A673 (cell line): ENCODE measurements at regions not wholly inside any gene's neighbourhood (a gene's known extent, or its start where the extent isn't known, plus 50 kb on each side); places are given as distances from the start of the nearest gene placed in this dataset.

Source experiments
- EZH2 ChIP-seq: fragments of 200-600 bp; sonication (generic); IDR thresholded peaks from 2 replicates; pipeline ENCODE4 v1.6.1; 2017; ENCODE audit warnings: borderline replicate concordance, low read depth, mild to moderate bottlenecking, mixed read lengths, antibody characterized with exemption, low read length; ENCODE audit not compliant: poor library complexity, severe bottlenecking
- TF ChIP-seq, protein P1 (sequence below): fragments of 300-800, 200-600 bp; sonication (generic); conservative IDR thresholded peaks from 2 replicates; pipeline ENCODE4 v1.5.1; 2017; ENCODE audit warnings: low read depth, mild to moderate bottlenecking, antibody characterized with exemption, low read length, moderate library complexity, mixed read lengths

DNA sequence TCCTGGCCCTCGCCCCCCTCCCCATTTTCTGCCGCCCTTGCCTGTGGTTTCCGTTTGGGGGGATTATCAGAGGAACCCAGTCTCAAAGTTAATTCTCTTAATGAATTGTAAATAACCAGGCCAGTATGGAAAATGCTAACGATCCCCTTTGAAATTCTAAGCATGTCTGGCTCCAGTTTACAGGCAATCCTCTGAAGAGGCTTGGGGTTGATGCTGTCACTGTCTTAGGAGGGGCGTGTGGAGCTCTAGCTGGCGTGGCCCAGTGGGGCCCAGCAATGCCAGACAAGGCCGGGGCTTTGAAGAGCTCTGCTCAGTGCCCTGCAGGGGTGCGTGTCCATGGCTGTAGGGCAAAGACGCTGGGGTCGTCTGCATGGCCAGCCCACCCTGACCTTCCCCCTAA, 164.6 kb downstream of the CYLD start:
- TF ChIP-seq, protein P1, sequence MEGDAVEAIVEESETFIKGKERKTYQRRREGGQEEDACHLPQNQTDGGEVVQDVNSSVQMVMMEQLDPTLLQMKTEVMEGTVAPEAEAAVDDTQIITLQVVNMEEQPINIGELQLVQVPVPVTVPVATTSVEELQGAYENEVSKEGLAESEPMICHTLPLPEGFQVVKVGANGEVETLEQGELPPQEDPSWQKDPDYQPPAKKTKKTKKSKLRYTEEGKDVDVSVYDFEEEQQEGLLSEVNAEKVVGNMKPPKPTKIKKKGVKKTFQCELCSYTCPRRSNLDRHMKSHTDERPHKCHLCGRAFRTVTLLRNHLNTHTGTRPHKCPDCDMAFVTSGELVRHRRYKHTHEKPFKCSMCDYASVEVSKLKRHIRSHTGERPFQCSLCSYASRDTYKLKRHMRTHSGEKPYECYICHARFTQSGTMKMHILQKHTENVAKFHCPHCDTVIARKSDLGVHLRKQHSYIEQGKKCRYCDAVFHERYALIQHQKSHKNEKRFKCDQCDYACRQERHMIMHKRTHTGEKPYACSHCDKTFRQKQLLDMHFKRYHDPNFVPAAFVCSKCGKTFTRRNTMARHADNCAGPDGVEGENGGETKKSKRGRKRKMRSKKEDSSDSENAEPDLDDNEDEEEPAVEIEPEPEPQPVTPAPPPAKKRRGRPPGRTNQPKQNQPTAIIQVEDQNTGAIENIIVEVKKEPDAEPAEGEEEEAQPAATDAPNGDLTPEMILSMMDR = no peak
- no peak for TF ChIP-seq EZH2
